AG10803 (cell line): ENCODE measurements at regions not wholly inside any gene's neighbourhood (a gene's known extent, or its start where the extent isn't known, plus 50 kb on each side); places are given as distances from the start of the nearest gene placed in this dataset.
"Not testable (repeated sequence)": the region's sequence is repeated elsewhere in the genome, so short reads cannot be mapped to it uniquely, and the experiment has no call there.

Experiments
- DNase-seq: peaks from one replicate; pipeline ENCODE4 v3.0.0; 2010; ENCODE audit warnings: low read depth
- H3K4me3 ChIP-seq: 2 replicates; pipeline ENCODE4 v1.5.1; 2011; ENCODE audit warnings: mild to moderate bottlenecking, low read length, control low read depth
- CTCF ChIP-seq: conservative IDR thresholded peaks from 2 replicates; pipeline ENCODE4 v1.5.1; 2011; ENCODE audit warnings: mild to moderate bottlenecking, low read length, control low read depth, inconsistent platforms

- TF ChIP-seq CTCF, result no peak
- H3K4me3 ChIP-seq, result no peak overlapping the region
- no peak for DNase-seq
Measured at GRCh38 chr20:30594112-30594511, 663.4 kb upstream of the DEFB115 start.

DNA sequence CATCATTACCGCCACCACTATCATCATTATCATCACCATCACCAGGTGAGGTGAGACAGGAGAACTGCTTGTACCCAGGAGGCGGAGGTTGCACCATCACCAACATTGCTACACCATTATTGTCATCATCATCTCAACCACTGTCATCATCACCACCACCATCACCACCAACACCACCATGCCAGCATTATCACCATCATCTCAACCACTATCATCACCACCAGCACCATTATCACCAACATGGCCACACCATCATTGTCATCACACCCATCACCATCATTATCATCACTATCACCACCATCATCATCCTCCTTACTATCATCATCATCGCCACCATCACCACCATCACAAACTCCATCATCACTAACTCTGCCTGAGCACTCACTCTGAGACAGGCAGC, 661.8 kb upstream of the DEFB115 start:
- H3K4me3 ChIP-seq, result no peak overlapping the region
- no peak for TF ChIP-seq CTCF
- DNase-seq, result no peak

DNA sequence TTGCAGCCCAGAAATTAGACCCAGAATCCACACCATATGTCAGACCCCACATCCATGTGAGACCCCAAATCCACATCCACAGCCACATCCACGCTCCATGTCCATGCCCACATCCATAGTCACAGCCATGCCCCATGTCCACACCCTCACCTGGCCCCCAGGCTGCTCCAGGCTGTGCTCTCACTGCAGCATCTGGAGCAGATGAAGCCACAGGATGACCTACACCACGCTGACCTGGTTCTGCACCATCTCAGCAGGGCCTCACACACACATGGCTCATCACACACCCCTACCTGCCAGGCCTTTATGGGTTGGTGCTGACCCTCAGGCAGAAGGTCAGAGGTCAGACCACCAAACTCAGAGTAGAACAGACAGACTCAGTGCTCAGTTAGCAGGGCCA, 660.0 kb upstream of the DEFB115 start:
- not testable (repeated sequence) for DNase-seq, H3K4me3 ChIP-seq

- H3K4me3 ChIP-seq, result no peak overlapping the region
- TF ChIP-seq CTCF, result no peak
- DNase-seq, result no peak
Measured at GRCh38 chr20:30598460-30599230, 658.8 kb upstream of the DEFB115 start.

DNA sequence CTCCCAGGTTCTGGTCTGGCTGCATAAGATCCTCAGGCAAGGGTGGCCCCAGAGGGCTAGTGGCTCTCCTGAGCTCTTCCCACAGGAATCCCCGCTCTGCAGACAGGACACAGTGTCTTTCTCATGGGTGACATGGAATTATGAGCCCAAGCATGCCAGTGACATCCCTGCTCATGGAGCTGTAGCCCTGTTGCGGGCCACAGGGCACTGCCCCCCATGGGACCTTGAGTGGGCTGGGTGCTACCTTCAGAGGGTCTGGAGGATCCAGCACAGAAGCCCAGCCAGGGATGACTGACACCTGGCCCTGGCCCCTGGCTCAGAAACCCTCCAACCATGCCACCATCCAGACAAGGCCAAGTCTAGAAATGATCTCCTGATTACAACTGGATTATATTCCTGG, 657.5 kb upstream of the DEFB115 start:
- H3K4me3 ChIP-seq, result no peak overlapping the region
- DNase-seq, result no peak
- TF ChIP-seq CTCF, result no peak

DNA sequence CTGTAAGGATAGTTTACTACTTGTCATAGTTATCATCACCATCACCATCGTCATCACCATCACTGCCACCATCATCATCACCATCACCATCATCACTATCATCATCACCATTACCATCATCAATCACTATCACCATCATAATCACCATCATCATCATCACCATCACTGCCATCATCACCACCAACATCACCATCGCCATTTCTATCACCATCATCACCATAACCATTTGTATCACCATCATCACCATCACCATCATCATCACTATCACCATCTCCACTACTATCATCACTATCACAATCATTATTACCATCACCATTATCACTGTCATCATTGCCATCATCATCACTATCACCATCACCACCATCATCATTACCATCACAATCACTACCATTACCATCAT, 655.5 kb upstream of the DEFB115 start:
- no peak for TF ChIP-seq CTCF
- DNase-seq, result no peak
- no peak overlapping the region for H3K4me3 ChIP-seq

DNA sequence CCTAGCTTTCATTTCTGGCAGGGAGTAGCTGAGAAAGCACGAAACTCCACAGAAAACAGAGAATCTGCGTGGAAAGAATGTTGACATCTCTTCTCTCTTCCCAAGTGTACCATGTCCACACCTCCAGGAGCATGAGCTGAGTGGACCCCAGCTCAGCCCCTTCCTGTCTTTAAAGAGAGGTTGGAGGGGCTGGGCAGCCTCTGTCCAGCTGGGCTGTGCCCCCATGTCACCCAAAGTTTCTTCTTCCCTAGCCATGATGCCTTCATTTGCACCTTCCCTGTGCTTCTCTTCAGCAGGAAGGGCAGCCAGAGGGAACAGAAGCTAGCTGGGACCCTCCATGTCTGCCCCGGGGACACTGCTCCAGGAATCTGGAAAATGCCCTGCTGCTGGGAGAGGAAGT, 655.0 kb upstream of the DEFB115 start:
- TF ChIP-seq CTCF, result no peak
- DNase-seq, result no peak
- H3K4me3 ChIP-seq, result no peak overlapping the region
